ENCODE measurements at regions not wholly inside any gene's neighbourhood (a gene's known extent, or its start where the extent isn't known, plus 50 kb on each side); places are given as distances from the start of the nearest gene placed in this dataset.

DNA sequence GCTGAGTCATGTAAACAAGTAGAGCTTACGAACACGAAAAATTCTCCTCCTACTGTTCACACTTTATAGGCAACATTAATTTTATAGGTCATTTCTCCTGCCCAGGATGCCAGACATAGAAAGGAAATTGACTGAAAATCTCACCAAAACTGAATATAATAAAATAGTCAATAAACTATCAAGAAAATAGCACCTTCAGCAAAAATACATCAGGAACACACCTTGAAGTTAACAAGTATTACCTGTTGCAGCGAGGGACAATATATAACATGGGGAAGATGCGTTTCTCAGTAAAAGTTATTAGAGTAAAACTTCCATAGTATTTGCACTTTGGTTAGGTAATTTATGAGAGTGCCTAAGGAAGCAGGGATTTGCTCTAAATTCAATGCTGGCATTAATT is 344.6 kb downstream of the KCNJ3 start (continued):
- TF ChIP-seq, protein P1, sequence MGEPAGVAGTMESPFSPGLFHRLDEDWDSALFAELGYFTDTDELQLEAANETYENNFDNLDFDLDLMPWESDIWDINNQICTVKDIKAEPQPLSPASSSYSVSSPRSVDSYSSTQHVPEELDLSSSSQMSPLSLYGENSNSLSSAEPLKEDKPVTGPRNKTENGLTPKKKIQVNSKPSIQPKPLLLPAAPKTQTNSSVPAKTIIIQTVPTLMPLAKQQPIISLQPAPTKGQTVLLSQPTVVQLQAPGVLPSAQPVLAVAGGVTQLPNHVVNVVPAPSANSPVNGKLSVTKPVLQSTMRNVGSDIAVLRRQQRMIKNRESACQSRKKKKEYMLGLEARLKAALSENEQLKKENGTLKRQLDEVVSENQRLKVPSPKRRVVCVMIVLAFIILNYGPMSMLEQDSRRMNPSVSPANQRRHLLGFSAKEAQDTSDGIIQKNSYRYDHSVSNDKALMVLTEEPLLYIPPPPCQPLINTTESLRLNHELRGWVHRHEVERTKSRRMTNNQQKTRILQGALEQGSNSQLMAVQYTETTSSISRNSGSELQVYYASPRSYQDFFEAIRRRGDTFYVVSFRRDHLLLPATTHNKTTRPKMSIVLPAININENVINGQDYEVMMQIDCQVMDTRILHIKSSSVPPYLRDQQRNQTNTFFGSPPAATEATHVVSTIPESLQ (CRISPR knock-in tag; IDR thresholded peaks at IDR 0.05): no peak
- no peak for TF ChIP-seq ZNF416 (CRISPR knock-in tag; IDR thresholded peaks at IDR 0.05)

DNA sequence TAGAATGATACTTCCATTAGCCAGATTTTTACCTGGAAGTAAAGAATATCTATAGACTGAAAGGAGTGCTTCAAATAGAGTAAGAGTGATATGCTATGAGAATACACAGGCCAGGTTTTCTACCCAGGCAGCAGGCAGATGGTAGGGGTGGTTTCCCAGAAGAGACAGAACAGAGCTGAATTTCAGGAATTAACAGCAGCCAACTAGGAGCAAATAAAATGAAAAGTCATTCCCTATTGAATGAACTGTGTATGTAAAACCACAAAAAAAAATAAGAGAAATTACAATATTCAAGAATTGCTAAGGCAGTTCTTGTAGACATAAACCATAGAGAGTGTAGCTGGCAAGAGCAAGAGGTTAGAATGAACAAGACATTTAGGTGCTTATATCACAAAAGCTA is 336.8 kb downstream of the KCNJ3 start:
- no peak overlapping the region for H3K27ac Mint-ChIP-seq
- ChIA-PET POLR2A (no interaction called here), CTCF (no interaction called here)
- H3K36me3 Mint-ChIP-seq: no peaks in the 10 kb centered on the region
- H3K4me1 Mint-ChIP-seq: peaks cover 2% of the 10 kb centered on the region
- DNase-seq (ENCODE audit: low spot score) (no peak), ATAC-seq (no peak)
- H3K4me3 Mint-ChIP-seq: no peak overlapping the region
- no peaks in the 10 kb centered on the region for H3K27me3 Mint-ChIP-seq (ENCODE audit: low read depth)
- no peaks in the 10 kb centered on the region for H3K9me3 Mint-ChIP-seq
- TF ChIP-seq, protein P2, sequence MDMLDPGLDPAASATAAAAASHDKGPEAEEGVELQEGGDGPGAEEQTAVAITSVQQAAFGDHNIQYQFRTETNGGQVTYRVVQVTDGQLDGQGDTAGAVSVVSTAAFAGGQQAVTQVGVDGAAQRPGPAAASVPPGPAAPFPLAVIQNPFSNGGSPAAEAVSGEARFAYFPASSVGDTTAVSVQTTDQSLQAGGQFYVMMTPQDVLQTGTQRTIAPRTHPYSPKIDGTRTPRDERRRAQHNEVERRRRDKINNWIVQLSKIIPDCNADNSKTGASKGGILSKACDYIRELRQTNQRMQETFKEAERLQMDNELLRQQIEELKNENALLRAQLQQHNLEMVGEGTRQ (CRISPR knock-in tag; IDR thresholded peaks at IDR 0.05): no peak
- TF ChIP-seq, protein P3, sequence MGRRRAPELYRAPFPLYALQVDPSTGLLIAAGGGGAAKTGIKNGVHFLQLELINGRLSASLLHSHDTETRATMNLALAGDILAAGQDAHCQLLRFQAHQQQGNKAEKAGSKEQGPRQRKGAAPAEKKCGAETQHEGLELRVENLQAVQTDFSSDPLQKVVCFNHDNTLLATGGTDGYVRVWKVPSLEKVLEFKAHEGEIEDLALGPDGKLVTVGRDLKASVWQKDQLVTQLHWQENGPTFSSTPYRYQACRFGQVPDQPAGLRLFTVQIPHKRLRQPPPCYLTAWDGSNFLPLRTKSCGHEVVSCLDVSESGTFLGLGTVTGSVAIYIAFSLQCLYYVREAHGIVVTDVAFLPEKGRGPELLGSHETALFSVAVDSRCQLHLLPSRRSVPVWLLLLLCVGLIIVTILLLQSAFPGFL (CRISPR knock-in tag; IDR thresholded peaks at IDR 0.05; ENCODE audit: borderline replicate concordance): no peak
- TF ChIP-seq OVOL2 (CRISPR knock-in tag; IDR thresholded peaks at IDR 0.05; ENCODE audit: borderline replicate concordance) (no peak), SMAD4 (CRISPR knock-in tag; IDR thresholded peaks at IDR 0.05) (no peak), ETV6 (CRISPR knock-in tag; IDR thresholded peaks at IDR 0.05) (no peak), MYBL2 (CRISPR knock-in tag; IDR thresholded peaks at IDR 0.05) (no peak), ZNF423 (CRISPR knock-in tag; IDR thresholded peaks at IDR 0.05) (no peak), CREB1 (CRISPR knock-in tag; IDR thresholded peaks at IDR 0.05) (no peak)
- TF ChIP-seq, protein P4, sequence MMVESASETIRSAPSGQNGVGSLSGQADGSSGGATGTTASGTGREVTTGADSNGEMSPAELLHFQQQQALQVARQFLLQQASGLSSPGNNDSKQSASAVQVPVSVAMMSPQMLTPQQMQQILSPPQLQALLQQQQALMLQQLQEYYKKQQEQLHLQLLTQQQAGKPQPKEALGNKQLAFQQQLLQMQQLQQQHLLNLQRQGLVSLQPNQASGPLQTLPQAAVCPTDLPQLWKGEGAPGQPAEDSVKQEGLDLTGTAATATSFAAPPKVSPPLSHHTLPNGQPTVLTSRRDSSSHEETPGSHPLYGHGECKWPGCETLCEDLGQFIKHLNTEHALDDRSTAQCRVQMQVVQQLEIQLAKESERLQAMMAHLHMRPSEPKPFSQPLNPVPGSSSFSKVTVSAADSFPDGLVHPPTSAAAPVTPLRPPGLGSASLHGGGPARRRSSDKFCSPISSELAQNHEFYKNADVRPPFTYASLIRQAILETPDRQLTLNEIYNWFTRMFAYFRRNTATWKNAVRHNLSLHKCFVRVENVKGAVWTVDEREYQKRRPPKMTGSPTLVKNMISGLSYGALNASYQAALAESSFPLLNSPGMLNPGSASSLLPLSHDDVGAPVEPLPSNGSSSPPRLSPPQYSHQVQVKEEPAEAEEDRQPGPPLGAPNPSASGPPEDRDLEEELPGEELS (CRISPR knock-in tag; IDR thresholded peaks at IDR 0.05): no peak
- TF ChIP-seq, protein P5, sequence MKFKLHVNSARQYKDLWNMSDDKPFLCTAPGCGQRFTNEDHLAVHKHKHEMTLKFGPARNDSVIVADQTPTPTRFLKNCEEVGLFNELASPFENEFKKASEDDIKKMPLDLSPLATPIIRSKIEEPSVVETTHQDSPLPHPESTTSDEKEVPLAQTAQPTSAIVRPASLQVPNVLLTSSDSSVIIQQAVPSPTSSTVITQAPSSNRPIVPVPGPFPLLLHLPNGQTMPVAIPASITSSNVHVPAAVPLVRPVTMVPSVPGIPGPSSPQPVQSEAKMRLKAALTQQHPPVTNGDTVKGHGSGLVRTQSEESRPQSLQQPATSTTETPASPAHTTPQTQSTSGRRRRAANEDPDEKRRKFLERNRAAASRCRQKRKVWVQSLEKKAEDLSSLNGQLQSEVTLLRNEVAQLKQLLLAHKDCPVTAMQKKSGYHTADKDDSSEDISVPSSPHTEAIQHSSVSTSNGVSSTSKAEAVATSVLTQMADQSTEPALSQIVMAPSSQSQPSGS (CRISPR knock-in tag; IDR thresholded peaks at IDR 0.05; ENCODE audit: borderline replicate concordance, low read depth): no peak
- TF ChIP-seq, protein P6, sequence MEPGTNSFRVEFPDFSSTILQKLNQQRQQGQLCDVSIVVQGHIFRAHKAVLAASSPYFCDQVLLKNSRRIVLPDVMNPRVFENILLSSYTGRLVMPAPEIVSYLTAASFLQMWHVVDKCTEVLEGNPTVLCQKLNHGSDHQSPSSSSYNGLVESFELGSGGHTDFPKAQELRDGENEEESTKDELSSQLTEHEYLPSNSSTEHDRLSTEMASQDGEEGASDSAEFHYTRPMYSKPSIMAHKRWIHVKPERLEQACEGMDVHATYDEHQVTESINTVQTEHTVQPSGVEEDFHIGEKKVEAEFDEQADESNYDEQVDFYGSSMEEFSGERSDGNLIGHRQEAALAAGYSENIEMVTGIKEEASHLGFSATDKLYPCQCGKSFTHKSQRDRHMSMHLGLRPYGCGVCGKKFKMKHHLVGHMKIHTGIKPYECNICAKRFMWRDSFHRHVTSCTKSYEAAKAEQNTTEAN (CRISPR knock-in tag; IDR thresholded peaks at IDR 0.05): no peak
- TF ChIP-seq, protein P7, sequence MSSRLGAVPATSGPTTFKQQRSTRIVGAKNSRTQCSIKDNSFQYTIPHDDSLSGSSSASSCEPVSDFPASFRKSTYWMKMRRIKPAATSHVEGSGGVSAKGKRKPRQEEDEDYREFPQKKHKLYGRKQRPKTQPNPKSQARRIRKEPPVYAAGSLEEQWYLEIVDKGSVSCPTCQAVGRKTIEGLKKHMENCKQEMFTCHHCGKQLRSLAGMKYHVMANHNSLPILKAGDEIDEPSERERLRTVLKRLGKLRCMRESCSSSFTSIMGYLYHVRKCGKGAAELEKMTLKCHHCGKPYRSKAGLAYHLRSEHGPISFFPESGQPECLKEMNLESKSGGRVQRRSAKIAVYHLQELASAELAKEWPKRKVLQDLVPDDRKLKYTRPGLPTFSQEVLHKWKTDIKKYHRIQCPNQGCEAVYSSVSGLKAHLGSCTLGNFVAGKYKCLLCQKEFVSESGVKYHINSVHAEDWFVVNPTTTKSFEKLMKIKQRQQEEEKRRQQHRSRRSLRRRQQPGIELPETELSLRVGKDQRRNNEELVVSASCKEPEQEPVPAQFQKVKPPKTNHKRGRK (CRISPR knock-in tag; IDR thresholded peaks at IDR 0.05; ENCODE audit: borderline replicate concordance): no peak
- TF ChIP-seq, protein P8, sequence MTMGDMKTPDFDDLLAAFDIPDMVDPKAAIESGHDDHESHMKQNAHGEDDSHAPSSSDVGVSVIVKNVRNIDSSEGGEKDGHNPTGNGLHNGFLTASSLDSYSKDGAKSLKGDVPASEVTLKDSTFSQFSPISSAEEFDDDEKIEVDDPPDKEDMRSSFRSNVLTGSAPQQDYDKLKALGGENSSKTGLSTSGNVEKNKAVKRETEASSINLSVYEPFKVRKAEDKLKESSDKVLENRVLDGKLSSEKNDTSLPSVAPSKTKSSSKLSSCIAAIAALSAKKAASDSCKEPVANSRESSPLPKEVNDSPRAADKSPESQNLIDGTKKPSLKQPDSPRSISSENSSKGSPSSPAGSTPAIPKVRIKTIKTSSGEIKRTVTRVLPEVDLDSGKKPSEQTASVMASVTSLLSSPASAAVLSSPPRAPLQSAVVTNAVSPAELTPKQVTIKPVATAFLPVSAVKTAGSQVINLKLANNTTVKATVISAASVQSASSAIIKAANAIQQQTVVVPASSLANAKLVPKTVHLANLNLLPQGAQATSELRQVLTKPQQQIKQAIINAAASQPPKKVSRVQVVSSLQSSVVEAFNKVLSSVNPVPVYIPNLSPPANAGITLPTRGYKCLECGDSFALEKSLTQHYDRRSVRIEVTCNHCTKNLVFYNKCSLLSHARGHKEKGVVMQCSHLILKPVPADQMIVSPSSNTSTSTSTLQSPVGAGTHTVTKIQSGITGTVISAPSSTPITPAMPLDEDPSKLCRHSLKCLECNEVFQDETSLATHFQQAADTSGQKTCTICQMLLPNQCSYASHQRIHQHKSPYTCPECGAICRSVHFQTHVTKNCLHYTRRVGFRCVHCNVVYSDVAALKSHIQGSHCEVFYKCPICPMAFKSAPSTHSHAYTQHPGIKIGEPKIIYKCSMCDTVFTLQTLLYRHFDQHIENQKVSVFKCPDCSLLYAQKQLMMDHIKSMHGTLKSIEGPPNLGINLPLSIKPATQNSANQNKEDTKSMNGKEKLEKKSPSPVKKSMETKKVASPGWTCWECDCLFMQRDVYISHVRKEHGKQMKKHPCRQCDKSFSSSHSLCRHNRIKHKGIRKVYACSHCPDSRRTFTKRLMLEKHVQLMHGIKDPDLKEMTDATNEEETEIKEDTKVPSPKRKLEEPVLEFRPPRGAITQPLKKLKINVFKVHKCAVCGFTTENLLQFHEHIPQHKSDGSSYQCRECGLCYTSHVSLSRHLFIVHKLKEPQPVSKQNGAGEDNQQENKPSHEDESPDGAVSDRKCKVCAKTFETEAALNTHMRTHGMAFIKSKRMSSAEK (CRISPR knock-in tag; IDR thresholded peaks at IDR 0.05; ENCODE audit: borderline replicate concordance): no peak
- TF ChIP-seq, protein P9, sequence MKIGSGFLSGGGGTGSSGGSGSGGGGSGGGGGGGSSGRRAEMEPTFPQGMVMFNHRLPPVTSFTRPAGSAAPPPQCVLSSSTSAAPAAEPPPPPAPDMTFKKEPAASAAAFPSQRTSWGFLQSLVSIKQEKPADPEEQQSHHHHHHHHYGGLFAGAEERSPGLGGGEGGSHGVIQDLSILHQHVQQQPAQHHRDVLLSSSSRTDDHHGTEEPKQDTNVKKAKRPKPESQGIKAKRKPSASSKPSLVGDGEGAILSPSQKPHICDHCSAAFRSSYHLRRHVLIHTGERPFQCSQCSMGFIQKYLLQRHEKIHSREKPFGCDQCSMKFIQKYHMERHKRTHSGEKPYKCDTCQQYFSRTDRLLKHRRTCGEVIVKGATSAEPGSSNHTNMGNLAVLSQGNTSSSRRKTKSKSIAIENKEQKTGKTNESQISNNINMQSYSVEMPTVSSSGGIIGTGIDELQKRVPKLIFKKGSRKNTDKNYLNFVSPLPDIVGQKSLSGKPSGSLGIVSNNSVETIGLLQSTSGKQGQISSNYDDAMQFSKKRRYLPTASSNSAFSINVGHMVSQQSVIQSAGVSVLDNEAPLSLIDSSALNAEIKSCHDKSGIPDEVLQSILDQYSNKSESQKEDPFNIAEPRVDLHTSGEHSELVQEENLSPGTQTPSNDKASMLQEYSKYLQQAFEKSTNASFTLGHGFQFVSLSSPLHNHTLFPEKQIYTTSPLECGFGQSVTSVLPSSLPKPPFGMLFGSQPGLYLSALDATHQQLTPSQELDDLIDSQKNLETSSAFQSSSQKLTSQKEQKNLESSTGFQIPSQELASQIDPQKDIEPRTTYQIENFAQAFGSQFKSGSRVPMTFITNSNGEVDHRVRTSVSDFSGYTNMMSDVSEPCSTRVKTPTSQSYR (CRISPR knock-in tag; IDR thresholded peaks at IDR 0.05): no peak
- TF ChIP-seq, protein P10, sequence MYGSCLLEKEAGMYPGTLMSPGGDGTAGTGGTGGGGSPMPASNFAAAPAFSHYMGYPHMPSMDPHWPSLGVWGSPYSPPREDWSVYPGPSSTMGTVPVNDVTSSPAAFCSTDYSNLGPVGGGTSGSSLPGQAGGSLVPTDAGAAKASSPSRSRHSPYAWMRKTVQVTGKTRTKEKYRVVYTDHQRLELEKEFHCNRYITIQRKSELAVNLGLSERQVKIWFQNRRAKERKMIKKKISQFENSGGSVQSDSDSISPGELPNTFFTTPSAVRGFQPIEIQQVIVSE (CRISPR knock-in tag; IDR thresholded peaks at IDR 0.05; ENCODE audit: borderline replicate concordance): no peak
